ENCODE measurements at regions not wholly inside any gene's neighbourhood (a gene's known extent, or its start where the extent isn't known, plus 50 kb on each side); places are given as distances from the start of the nearest gene placed in this dataset.

DNA sequence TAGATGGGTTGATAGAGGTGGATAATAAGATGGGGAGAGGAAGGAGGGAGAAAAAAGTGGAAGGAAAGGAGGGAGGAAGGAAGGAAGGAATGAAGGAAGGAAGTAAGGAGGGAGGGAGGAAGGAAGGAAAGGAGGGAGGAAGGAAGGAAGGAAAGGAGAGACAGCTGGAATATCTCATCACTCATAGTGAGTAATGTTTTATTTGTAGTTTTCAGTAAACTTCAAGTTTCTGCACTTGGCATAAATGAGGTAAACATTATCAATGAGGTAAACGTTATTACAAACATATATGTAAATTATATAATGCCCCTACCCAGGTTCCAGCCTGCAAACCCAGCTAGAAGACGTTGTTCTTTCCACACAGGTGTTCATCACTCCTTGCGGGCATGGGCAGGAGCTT is 89.8 kb upstream of the XYLT1 start:
- no peak for TF ChIP-seq EZH2phosphoT487 (IDR thresholded peaks at IDR 0.05; ENCODE audit: borderline replicate concordance, low read depth, low read length)
- no peak for TF ChIP-seq CTCF (conservative IDR thresholded peaks at IDR 0.05; ENCODE audit: low read length)
- Histone ChIP-seq H3K9me2 (ENCODE audit: insufficient read depth, low read length) (no peaks in the 10 kb centered on the region), H3K9me3 (ENCODE audit: low read length) (no peaks in the 10 kb centered on the region), H3K79me2 (ENCODE audit: insufficient read depth, low read depth, low read length) (no peaks in the 10 kb centered on the region), H3K36me3 (ENCODE audit: insufficient read depth, low read length) (no peaks in the 10 kb centered on the region), H3K4me3 (ENCODE audit: low read depth, low read length, poor library complexity, severe bottlenecking) (no peak overlapping the region), H4K20me1 (ENCODE audit: insufficient read depth, low read length) (no peaks in the 10 kb centered on the region), H2AFZ (ENCODE audit: low read length) (no peak overlapping the region), H3K4me2 (ENCODE audit: low read length) (no peak overlapping the region), H3K4me1 (ENCODE audit: insufficient read depth, low read length, poor library complexity, severe bottlenecking) (no peaks in the 10 kb centered on the region), H3K27ac (ENCODE audit: low read depth, low read length, poor library complexity, severe bottlenecking) (no peak overlapping the region)
- no peak for DNase-seq (ENCODE audit: low spot score)
- intact Hi-C loops (cut with micrococcal nuclease; ENCODE audit: unreplicated experiment): no loop called here
- BruUV-seq (replicated peaks): no TSS peak
- ChIA-PET CTCF (ENCODE audit: unreplicated experiment) (no interaction called here), POLR2A (interaction anchor here (0.7 kb wide), 1 partner anchor 417 kb away, joined by 3 read pairs; no protein-coding TSS in a partner anchor)

DNA sequence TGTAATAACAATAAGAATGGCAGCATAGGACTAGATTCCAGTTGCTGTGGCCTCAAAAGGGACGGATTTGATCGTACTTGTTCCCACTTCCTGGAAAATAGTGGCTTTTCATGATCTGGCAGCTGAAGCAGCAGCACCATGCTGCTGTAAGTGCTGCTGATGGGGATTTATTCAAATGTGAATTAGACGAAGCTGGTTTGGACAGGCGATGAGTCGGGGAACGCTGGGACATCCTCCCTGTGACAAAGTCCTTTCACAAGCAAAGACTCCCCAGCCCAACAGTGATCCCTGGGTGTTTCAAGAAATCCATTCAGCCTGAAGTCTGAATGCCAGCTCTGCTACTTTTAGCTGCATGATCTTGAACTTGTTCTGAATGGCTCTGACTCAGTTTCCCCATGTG is 88.6 kb upstream of the XYLT1 start:
- Histone ChIP-seq H3K79me2 (ENCODE audit: insufficient read depth, low read depth, low read length) (no peaks in the 10 kb centered on the region), H3K27ac (ENCODE audit: low read depth, low read length, poor library complexity, severe bottlenecking) (no peak overlapping the region), H3K9me3 (ENCODE audit: low read length) (no peaks in the 10 kb centered on the region), H3K4me3 (ENCODE audit: low read depth, low read length, poor library complexity, severe bottlenecking) (no peak overlapping the region), H3K36me3 (ENCODE audit: insufficient read depth, low read length) (no peaks in the 10 kb centered on the region), H3K4me1 (ENCODE audit: insufficient read depth, low read length, poor library complexity, severe bottlenecking) (no peaks in the 10 kb centered on the region), H4K20me1 (ENCODE audit: insufficient read depth, low read length) (no peaks in the 10 kb centered on the region), H2AFZ (ENCODE audit: low read length) (no peak overlapping the region), H3K9me2 (ENCODE audit: insufficient read depth, low read length) (no peaks in the 10 kb centered on the region), H3K4me2 (ENCODE audit: low read length) (no peak overlapping the region)
- intact Hi-C loops (cut with micrococcal nuclease; ENCODE audit: unreplicated experiment): no loop called here
- ChIA-PET CTCF (ENCODE audit: unreplicated experiment) (no interaction called here), POLR2A (no interaction called here)
- no TSS peak for BruUV-seq (replicated peaks)
- TF ChIP-seq CTCF (conservative IDR thresholded peaks at IDR 0.05; ENCODE audit: low read length) (no peak), EZH2phosphoT487 (IDR thresholded peaks at IDR 0.05; ENCODE audit: borderline replicate concordance, low read depth, low read length) (no peak)
- no peak for DNase-seq (ENCODE audit: low spot score)

DNA sequence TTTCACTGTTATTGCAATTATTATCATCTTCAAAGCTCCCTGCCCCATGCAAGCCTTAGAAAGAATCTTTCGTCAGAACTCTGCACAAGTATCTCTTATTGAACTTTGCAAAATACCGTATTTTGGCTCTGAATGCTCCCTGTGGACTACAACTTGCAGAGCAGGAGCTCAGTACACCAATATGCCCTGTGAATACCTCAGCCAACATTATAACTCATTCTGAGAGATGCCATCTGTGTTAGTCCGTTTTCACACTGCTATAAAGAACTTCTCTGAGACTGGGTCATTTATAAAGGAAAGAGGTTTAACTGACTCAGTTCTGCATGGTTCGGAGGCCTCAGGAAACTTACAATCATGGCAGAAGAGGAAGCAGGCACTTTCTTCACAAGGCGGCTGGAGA is 87.2 kb upstream of the XYLT1 start:
- no peak overlapping the region for H3K4me2 ChIP-seq (ENCODE audit: low read length)
- intact Hi-C loops (cut with micrococcal nuclease; ENCODE audit: unreplicated experiment): no loop called here
- POLR2A ChIA-PET: interaction anchor here (0.5 kb wide), 1 partner anchor 1192 kb away, joined by 3 read pairs; no protein-coding TSS in a partner anchor
- DNase-seq (ENCODE audit: low spot score): no peak
- H3K36me3 ChIP-seq (ENCODE audit: insufficient read depth, low read length): no peaks in the 10 kb centered on the region
- H4K20me1 ChIP-seq (ENCODE audit: insufficient read depth, low read length): no peaks in the 10 kb centered on the region
- H2AFZ ChIP-seq (ENCODE audit: low read length): no peak overlapping the region
- TF ChIP-seq CTCF (conservative IDR thresholded peaks at IDR 0.05; ENCODE audit: low read length) (no peak), EZH2phosphoT487 (IDR thresholded peaks at IDR 0.05; ENCODE audit: borderline replicate concordance, low read depth, low read length) (no peak)
- H3K9me3 ChIP-seq (ENCODE audit: low read length): no peaks in the 10 kb centered on the region
- no peaks in the 10 kb centered on the region for H3K4me1 ChIP-seq (ENCODE audit: insufficient read depth, low read length, poor library complexity, severe bottlenecking)
- no peaks in the 10 kb centered on the region for H3K79me2 ChIP-seq (ENCODE audit: insufficient read depth, low read depth, low read length)
- CTCF ChIA-PET (ENCODE audit: unreplicated experiment): no interaction called here
- no peaks in the 10 kb centered on the region for H3K9me2 ChIP-seq (ENCODE audit: insufficient read depth, low read length)
- H3K27ac ChIP-seq (ENCODE audit: low read depth, low read length, poor library complexity, severe bottlenecking): no peak overlapping the region
- no TSS peak for BruUV-seq (replicated peaks)
- no peak overlapping the region for H3K4me3 ChIP-seq (ENCODE audit: low read depth, low read length, poor library complexity, severe bottlenecking)
